ENCODE measurements at regions not wholly inside any gene's neighbourhood (a gene's known extent, or its start where the extent isn't known, plus 50 kb on each side); places are given as distances from the start of the nearest gene placed in this dataset.

- no peak for TF ChIP-seq EZH2phosphoT487 (IDR thresholded peaks at IDR 0.05; ENCODE audit: borderline replicate concordance, low read length)
- TF ChIP-seq CTCF (conservative IDR thresholded peaks at IDR 0.05; ENCODE audit: low read depth, low read length): no peak
Observed at GRCh38 chr9:11328326-11328725, 715.5 kb upstream of the PTPRD start.
